Brain microvascular endothelial cell (primary cell): ENCODE measurements at regions not wholly inside any gene's neighbourhood (a gene's known extent, or its start where the extent isn't known, plus 50 kb on each side); places are given as distances from the start of the nearest gene placed in this dataset.

ENCODE experiments used
- DNase-seq: peaks from one replicate; pipeline ENCODE4 v3.0.0-alpha.2; 2020
- H3K27ac ChIP-seq: fragments of 250-450 bp; sonication (Bioruptor Pico); 2 replicates; pipeline ENCODE4 v1.5.1; 2020; ENCODE audit warnings: mild to moderate bottlenecking, moderate library complexity
- H3K27me3 ChIP-seq: fragments of 250-450 bp; sonication (Bioruptor Pico); replicated peaks from 2 replicates; pipeline ENCODE4 v1.5.1; 2020; ENCODE audit warnings: mild to moderate bottlenecking
- H3K36me3 ChIP-seq: fragments of 250-450 bp; sonication (Bioruptor Pico); replicated peaks from 2 replicates; pipeline ENCODE4 v1.5.1; 2020; ENCODE audit warnings: mild to moderate bottlenecking
- H3K4me3 ChIP-seq: 2 replicates; pipeline ENCODE4 v1.5.1; 2011; ENCODE audit warnings: low read depth, mild to moderate bottlenecking, control low read depth, low read length, moderate library complexity
- in situ Hi-C: cut with HindIII; loops from 2 replicates; pipeline ENCODE4 v1.10.0; 2017; ENCODE audit warnings: low sequenced_read_pairs, low pct_ligation_motif_present
- TF ChIP-seq, protein P1 (sequence below): IDR thresholded peaks from 2 replicates; pipeline ENCODE4 v1.5.1; 2011; ENCODE audit warnings: low read depth, mild to moderate bottlenecking, moderate library complexity, low read length, control low read depth, inconsistent platforms; ENCODE audit errors: missing control alignments

- TF ChIP-seq, protein P1, sequence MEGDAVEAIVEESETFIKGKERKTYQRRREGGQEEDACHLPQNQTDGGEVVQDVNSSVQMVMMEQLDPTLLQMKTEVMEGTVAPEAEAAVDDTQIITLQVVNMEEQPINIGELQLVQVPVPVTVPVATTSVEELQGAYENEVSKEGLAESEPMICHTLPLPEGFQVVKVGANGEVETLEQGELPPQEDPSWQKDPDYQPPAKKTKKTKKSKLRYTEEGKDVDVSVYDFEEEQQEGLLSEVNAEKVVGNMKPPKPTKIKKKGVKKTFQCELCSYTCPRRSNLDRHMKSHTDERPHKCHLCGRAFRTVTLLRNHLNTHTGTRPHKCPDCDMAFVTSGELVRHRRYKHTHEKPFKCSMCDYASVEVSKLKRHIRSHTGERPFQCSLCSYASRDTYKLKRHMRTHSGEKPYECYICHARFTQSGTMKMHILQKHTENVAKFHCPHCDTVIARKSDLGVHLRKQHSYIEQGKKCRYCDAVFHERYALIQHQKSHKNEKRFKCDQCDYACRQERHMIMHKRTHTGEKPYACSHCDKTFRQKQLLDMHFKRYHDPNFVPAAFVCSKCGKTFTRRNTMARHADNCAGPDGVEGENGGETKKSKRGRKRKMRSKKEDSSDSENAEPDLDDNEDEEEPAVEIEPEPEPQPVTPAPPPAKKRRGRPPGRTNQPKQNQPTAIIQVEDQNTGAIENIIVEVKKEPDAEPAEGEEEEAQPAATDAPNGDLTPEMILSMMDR, result no peak
- no peak overlapping the region for H3K4me3 ChIP-seq
- no peak overlapping the region for H3K27ac ChIP-seq
- in situ Hi-C loops, result no loop called here
- DNase-seq, result no peak
- no peaks in the 10 kb centered on the region for H3K36me3 ChIP-seq
- H3K27me3 ChIP-seq, result no peaks in the 10 kb centered on the region
Measured at GRCh38 chr10:8766899-8767298, 712.4 kb downstream of the GATA3 start.

DNA sequence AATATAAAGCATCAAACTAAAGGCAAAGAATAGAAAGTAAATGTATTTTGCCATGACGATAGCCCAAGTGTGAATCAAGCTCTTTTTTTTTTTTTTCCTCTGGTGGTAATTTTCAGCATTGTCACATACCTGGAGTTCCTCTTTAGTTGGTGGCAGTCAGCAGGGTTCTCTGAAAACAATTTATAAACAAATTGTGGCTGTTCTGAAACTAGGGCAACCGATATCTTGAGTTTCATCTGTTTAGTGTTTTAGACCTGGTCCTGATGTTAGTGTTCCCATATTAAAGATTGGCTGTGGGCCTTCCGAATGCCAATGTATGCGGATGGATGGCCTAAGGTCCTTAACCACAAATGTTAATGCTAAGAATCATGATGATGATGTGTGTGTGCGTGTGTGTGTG is 713.1 kb downstream of the GATA3 start:
- no peak overlapping the region for H3K4me3 ChIP-seq
- H3K27ac ChIP-seq, result no peak overlapping the region
- in situ Hi-C loops, result no loop called here
- no peaks in the 10 kb centered on the region for H3K27me3 ChIP-seq
- no peak for DNase-seq
- H3K36me3 ChIP-seq, result no peaks in the 10 kb centered on the region
- TF ChIP-seq, protein P1, result no peak

DNA sequence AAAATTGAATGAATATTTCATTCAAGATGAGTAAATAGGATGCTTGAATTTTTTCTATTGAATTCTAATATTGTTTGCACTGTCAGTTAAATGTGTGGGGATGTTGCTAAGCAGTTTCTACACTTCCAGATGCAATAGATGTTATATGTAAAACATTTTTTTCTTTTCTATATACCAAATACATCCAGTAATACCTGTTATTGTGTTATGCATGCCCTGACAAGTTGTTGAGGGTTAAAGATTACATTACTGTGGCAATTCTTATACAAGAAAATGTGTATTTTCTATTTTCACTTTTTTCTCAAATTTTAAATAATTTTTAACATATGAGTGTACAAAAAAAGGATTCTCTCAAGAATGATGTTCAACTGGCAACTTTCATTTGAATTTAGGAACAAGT is 713.9 kb downstream of the GATA3 start:
- TF ChIP-seq, protein P1, result no peak
- Histone ChIP-seq H3K27me3 (no peaks in the 10 kb centered on the region), H3K4me3 (no peak overlapping the region), H3K36me3 (no peaks in the 10 kb centered on the region), H3K27ac (no peak overlapping the region)
- in situ Hi-C loops, result no loop called here
- DNase-seq, result no peak

DNA sequence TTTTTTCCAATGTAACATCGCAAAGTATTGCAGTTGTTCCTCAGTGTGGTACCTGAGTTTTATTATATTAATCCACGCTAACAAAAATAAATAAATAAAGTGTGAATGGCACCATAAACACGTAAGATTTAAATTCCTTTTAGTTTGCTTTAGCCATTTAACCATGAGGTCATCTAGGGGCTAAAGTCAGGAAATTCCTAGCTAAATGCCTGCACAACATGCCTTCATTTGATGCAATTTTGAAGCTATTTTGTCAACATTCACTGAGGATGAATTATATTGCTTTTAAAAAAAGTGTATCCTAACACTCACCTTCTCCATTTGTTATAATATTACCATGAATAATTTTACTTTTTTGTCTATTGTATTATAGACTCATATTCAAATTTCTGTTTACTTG is 714.4 kb downstream of the GATA3 start:
- Histone ChIP-seq H3K36me3 (no peaks in the 10 kb centered on the region), H3K27me3 (no peaks in the 10 kb centered on the region), H3K4me3 (no peak overlapping the region), H3K27ac (no peak overlapping the region)
- TF ChIP-seq, protein P1, result no peak
- in situ Hi-C loops, result no loop called here
- no peak for DNase-seq

DNA sequence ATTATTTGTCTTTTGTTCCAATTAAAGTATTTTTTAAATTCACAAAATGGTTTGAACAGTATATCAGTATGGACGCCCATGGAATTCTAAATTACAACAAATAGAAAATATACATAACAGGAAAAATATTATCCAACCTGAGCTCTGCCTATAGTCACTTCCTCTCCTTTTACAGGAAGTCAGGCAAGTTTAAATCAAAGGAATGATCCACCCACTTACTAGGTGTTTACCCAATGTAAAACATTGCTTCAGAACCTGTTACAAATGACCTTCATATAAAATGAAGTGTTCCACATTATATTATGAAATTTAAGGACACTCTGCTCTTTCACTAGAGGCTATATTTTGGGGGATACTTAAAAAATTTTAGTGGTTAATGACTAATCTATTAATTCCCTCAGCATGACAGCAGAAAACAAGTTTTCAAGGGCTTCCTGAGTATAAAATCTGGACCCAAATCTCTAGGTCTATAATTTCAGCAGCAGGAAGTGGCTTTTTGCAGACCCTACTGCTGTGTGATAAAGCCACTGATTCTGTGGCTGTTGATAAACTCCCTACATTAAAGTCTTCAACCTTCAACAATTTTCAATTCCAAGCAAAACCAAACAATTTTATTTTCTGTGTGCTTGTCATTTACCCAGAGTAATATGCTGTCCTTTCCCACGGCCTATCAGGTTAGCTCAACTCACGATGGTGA is 722.6 kb downstream of the GATA3 start:
- Histone ChIP-seq H3K27ac (no peak overlapping the region), H3K36me3 (no peaks in the 10 kb centered on the region), H3K27me3 (no peaks in the 10 kb centered on the region), H3K4me3 (no peak overlapping the region)
- no peak for DNase-seq
- in situ Hi-C loops, result no loop called here
- TF ChIP-seq, protein P1, result no peak

- Histone ChIP-seq H3K27ac (no peak overlapping the region), H3K36me3 (no peaks in the 10 kb centered on the region), H3K27me3 (no peaks in the 10 kb centered on the region), H3K4me3 (no peak overlapping the region)
- no peak for DNase-seq
- TF ChIP-seq, protein P1, result no peak
- in situ Hi-C loops, result no loop called here
Measured at GRCh38 chr10:8778713-8779112, 724.2 kb downstream of the GATA3 start.
